Ectodermal cell (in vitro differentiated cells): ENCODE measurements at regions not wholly inside any gene's neighbourhood (a gene's known extent, or its start where the extent isn't known, plus 50 kb on each side); places are given as distances from the start of the nearest gene placed in this dataset.
"Not testable (repeated sequence)": the region's sequence is repeated elsewhere in the genome, so short reads cannot be mapped to it uniquely, and the experiment has no call there.

ENCODE experiments used
- H3K27ac ChIP-seq: 2 replicates; pipeline ENCODE4 v1.7.0; 2013; ENCODE audit warnings: mild to moderate bottlenecking, low read depth, low read length; ENCODE audit not compliant: insufficient read depth, poor library complexity, severe bottlenecking
- H3K27me3 ChIP-seq: 2 replicates; pipeline ENCODE4 v1.7.0; 2013; ENCODE audit warnings: mild to moderate bottlenecking, low read length; ENCODE audit not compliant: insufficient read depth, control insufficient read depth, poor library complexity, severe bottlenecking
- H3K36me3 ChIP-seq: one replicate; pipeline ENCODE4 v1.7.0; 2013; ENCODE audit warnings: low read length; ENCODE audit not compliant: control insufficient read depth, insufficient read depth
- H3K4me1 ChIP-seq: one replicate; pipeline ENCODE4 v1.7.0; 2013; ENCODE audit warnings: low read length; ENCODE audit not compliant: control insufficient read depth, insufficient read depth
- H3K4me3 ChIP-seq: 2 replicates; pipeline ENCODE4 v1.7.0; 2013; ENCODE audit warnings: low read depth, low read length, control low read depth; ENCODE audit not compliant: insufficient read depth
- H3K9me3 ChIP-seq: 2 replicates; pipeline ENCODE4 v1.7.0; 2013; ENCODE audit warnings: mild to moderate bottlenecking, low read length, moderate library complexity; ENCODE audit not compliant: control insufficient read depth
- whole genome bisulfite sequencing, 2 experiments: methylation state at CpG; one replicate each; pipeline ENCODE4 v1.1.7; 2013; ENCODE audit warnings: missing lambda C conversion rate in 2 of 2; 5-methylcytosine and 5-hydroxymethylcytosine counted together

DNA sequence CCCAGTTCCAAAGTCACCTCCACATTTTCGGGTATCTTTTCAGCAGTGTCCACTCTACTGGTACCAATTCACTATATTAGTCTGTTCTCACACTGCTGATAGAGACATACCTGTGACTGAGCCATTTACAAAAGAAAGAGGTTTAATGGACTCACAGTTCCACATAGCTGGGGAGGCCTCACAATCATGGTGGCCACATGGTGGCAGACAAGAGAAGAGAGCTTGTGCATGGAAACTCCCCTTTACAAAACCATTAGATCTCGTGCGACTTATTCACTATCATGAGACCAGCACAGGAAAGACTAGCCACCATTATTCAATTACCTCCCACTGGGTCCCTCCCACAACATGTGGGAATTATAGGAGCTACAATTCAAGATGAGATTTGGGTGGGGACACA, 335.7 kb upstream of the SLC7A11 start:
- not testable (repeated sequence) for H3K4me3 ChIP-seq, H3K36me3 ChIP-seq, H3K27me3 ChIP-seq, H3K9me3 ChIP-seq, H3K27ac ChIP-seq, H3K4me1 ChIP-seq
- WGBS, 2 experiments, result 89 to 93% methylated on average over 3 of the region's 3 CpGs

DNA sequence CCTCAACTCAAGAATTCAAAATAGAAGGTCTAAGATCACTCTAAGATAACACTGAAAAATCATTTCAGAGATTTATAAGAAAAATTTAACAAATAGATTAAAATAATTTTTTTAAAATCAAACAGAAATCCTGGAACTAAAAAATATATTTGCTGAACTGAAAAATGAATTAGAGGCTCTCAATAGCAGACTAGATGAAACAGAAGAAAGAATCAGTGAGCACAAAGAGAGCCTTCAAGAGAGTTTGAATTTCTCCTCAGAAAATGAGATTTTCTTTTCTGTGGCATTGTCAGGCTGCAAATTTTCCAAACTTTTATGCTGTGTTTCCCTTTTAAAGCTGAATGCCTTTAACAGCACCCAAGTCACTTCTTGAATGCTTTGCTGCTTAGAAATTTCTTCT, 335.0 kb upstream of the SLC7A11 start:
- no peaks in the 10 kb centered on the region for H3K36me3 ChIP-seq
- no peaks in the 10 kb centered on the region for H3K4me1 ChIP-seq
- H3K27me3 ChIP-seq, result no peaks in the 10 kb centered on the region
- no peak overlapping the region for H3K27ac ChIP-seq
- peaks cover 1% of the 10 kb centered on the region for H3K9me3 ChIP-seq
- H3K4me3 ChIP-seq, result no peak overlapping the region

DNA sequence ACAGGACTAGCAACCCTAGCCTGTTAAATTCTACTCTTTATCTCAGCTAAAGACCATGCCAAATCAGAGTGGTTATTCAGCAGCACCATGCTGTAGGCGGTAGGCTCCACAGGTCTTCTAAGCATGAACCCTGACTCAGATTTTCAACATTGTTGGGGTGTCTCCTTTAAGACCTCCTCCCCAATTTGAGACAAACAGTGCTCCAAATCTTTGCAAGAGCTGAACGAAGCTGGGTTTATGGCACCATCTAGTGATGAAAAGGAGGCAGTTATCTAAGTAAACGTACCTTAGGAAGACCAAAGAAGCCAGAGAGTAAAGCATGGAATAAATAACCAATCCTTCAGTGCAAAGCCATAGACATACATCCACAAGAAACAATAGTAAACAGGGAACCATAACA, 334.5 kb upstream of the SLC7A11 start:
- H3K36me3 ChIP-seq, result no peaks in the 10 kb centered on the region
- no peaks in the 10 kb centered on the region for H3K4me1 ChIP-seq
- H3K4me3 ChIP-seq, result no peak overlapping the region
- no peak overlapping the region for H3K27ac ChIP-seq
- WGBS, 2 experiments, result 54 to 65% methylated on average over 3 of the region's 3 CpGs
- H3K27me3 ChIP-seq, result no peaks in the 10 kb centered on the region
- H3K9me3 ChIP-seq, result no peaks in the 10 kb centered on the region

- Histone ChIP-seq H3K27ac (no peak overlapping the region), H3K9me3 (no peaks in the 10 kb centered on the region), H3K27me3 (no peaks in the 10 kb centered on the region), H3K4me1 (no peaks in the 10 kb centered on the region), H3K4me3 (no peak overlapping the region), H3K36me3 (no peaks in the 10 kb centered on the region)
- WGBS, 2 experiments, result 91 to 98% methylated on average over 3 of the region's 3 CpGs
Observed at GRCh38 chr4:138573246-138573645, 331.1 kb upstream of the SLC7A11 start.

- Histone ChIP-seq H3K9me3 (no peaks in the 10 kb centered on the region), H3K27ac (no peak overlapping the region), H3K4me3 (no peak overlapping the region), H3K36me3 (no peaks in the 10 kb centered on the region), H3K27me3 (no peaks in the 10 kb centered on the region), H3K4me1 (no peaks in the 10 kb centered on the region)
- WGBS, 2 experiments, result 87 to 100% methylated on average over 1 of the region's 2 CpGs
Observed at GRCh38 chr4:138572007-138572406, 329.9 kb upstream of the SLC7A11 start.

DNA sequence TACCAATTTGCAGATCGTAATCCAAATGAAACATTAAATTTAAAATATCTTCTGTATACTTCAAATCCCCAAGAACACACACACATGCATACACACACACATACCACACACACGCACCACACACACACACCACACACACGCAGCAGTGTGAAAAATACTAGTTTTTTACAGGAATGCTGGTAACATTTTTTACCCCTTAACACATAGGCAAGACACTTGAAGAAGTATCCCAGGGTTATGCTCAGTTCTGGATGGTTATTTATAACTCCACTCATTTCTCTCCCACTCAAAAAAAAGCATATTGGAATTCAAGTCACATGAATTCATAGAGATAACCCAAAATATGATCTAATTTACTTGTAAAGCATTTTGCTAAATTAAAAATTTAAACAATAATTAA, 325.5 kb upstream of the SLC7A11 start:
- Histone ChIP-seq H3K27ac (no peak overlapping the region), H3K4me1 (no peaks in the 10 kb centered on the region), H3K27me3 (no peaks in the 10 kb centered on the region), H3K36me3 (no peaks in the 10 kb centered on the region), H3K9me3 (no peaks in the 10 kb centered on the region), H3K4me3 (no peak overlapping the region)
- WGBS, 2 experiments, result 65 to 72% methylated on average over 3 of the region's 3 CpGs

- H3K27ac ChIP-seq, result no peak overlapping the region
- H3K4me3 ChIP-seq, result no peak overlapping the region
- no peaks in the 10 kb centered on the region for H3K4me1 ChIP-seq
- H3K27me3 ChIP-seq, result no peaks in the 10 kb centered on the region
- no peaks in the 10 kb centered on the region for H3K9me3 ChIP-seq
- no peaks in the 10 kb centered on the region for H3K36me3 ChIP-seq
- WGBS, 2 experiments, result 92 to 99% methylated on average over 3 of the region's 4 CpGs
Observed at GRCh38 chr4:138565576-138565975, 323.4 kb upstream of the SLC7A11 start.

GRCh38 chr4:138562544-138562991, 320.4 kb upstream of the SLC7A11 start:
- Histone ChIP-seq H3K36me3 (no peaks in the 10 kb centered on the region), H3K9me3 (no peaks in the 10 kb centered on the region), H3K27ac (no peak overlapping the region), H3K4me1 (no peaks in the 10 kb centered on the region), H3K4me3 (no peak overlapping the region), H3K27me3 (no peaks in the 10 kb centered on the region)
- 53% methylated on average over 1 of the region's 1 CpG for WGBS, 2 experiments

DNA sequence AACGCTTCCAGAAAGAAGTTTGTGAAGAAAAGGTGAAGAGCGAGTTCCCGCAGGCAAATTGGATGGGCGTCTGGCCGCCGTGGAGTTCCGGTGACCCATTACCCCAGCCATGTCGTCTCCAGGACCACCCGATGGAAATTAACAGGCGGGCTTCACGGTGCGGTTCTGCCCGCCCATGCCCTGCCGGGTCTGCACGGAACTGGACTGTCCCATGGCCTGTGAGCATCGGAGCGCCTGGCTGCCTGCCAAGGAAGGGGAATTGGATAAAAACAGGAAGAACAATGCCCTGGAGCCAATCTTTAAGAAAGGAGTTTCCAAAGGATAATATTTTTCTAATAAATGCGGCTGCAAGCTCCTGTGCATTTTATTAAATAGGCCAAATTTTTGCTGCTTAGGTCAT, 319.8 kb upstream of the SLC7A11 start:
- 96 to 98% methylated on average over 18 of the region's 18 CpGs for WGBS, 2 experiments
- no peak overlapping the region for H3K27ac ChIP-seq
- no peak overlapping the region for H3K4me3 ChIP-seq
- H3K4me1 ChIP-seq, result no peaks in the 10 kb centered on the region
- no peaks in the 10 kb centered on the region for H3K27me3 ChIP-seq
- no peaks in the 10 kb centered on the region for H3K36me3 ChIP-seq
- H3K9me3 ChIP-seq, result no peaks in the 10 kb centered on the region

DNA sequence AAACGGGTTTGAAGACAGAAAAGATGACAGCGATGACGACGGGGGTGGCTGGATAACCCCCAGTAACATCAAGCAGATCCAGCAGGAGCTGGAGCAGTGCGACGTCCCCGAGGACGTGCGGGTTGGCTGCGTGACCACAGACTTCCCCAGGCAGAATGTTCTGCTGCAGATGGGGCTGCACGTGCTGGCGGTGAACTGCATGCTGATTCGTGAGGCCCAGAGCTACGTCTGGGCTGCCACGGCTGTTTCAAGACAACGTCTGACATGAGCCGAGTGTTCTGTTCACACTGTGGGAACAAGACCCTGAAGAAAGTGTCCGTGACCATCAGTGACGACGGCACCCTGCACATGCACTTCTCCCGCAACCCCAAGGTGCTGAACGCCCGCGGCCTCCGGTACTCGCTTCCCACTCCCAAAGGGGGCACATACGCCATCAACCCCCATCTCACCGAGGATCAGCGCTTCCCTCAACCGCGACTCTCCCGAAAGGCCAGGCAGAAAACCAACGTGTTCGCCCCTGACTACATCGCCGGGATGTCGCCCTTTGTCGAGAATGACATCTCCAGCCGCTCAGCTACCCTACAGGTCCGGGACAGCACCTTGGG, 319.2 kb upstream of the SLC7A11 start:
- Histone ChIP-seq H3K4me1 (no peaks in the 10 kb centered on the region), H3K27ac (no peak overlapping the region), H3K36me3 (no peaks in the 10 kb centered on the region), H3K9me3 (no peaks in the 10 kb centered on the region), H3K4me3 (no peak overlapping the region), H3K27me3 (no peaks in the 10 kb centered on the region)
- WGBS, 2 experiments, result 93 to 94% methylated on average over 40 of the region's 40 CpGs

GRCh38 chr4:138560448-138560847, 318.3 kb upstream of the SLC7A11 start:
- Histone ChIP-seq H3K4me1 (peaks cover 9% of the 10 kb centered on the region), H3K36me3 (no peaks in the 10 kb centered on the region), H3K27me3 (no peaks in the 10 kb centered on the region), H3K4me3 (no peak overlapping the region), H3K27ac (no peak overlapping the region), H3K9me3 (no peaks in the 10 kb centered on the region)
- 93 to 95% methylated on average over 21 of the region's 21 CpGs for WGBS, 2 experiments
